Stomach smooth muscle (tissue), 2 donors: ENCODE measurements at regions not wholly inside any gene's neighbourhood (a gene's known extent, or its start where the extent isn't known, plus 50 kb on each side); places are given as distances from the start of the nearest gene placed in this dataset.
"Not testable (repeated sequence)": the region's sequence is repeated elsewhere in the genome, so short reads cannot be mapped to it uniquely, and the experiment has no call there.

Source experiments
- H3K27ac ChIP-seq: one replicate; pipeline ENCODE4 v1.7.0; 2013; ENCODE audit warnings: mild to moderate bottlenecking, low read length, inconsistent platforms
- H3K27me3 ChIP-seq, 2 donors: one replicate each; pipeline ENCODE4 v1.7.0; 2013; ENCODE audit warnings: low read length in 2 of 2; ENCODE audit not compliant: insufficient read depth in 2 of 2, control insufficient read depth in 1 of 2
- H3K36me3 ChIP-seq, 2 donors: one replicate each; pipeline ENCODE4 v1.7.0; 2013; ENCODE audit warnings: low read length in 2 of 2; ENCODE audit not compliant: control insufficient read depth in 2 of 2, insufficient read depth in 2 of 2
- H3K4me1 ChIP-seq: one replicate; pipeline ENCODE4 v1.7.0; 2013; ENCODE audit warnings: low read length; ENCODE audit not compliant: control insufficient read depth, insufficient read depth
- H3K4me3 ChIP-seq, 2 donors: one replicate each; pipeline ENCODE4 v1.7.0; 2013; ENCODE audit warnings: low read length in 2 of 2
- H3K9ac ChIP-seq, 2 donors: one replicate each; pipeline ENCODE4 v1.7.0; 2013; ENCODE audit warnings: low read length in 2 of 2, mild to moderate bottlenecking in 1 of 2
- H3K9me3 ChIP-seq, 2 donors: one replicate each; pipeline ENCODE4 v1.7.0; 2013; ENCODE audit warnings: low read length in 2 of 2; ENCODE audit not compliant: control insufficient read depth in 2 of 2
- donor health status: healthy.
- donor health status: Pancreatic carcinoma.

DNA sequence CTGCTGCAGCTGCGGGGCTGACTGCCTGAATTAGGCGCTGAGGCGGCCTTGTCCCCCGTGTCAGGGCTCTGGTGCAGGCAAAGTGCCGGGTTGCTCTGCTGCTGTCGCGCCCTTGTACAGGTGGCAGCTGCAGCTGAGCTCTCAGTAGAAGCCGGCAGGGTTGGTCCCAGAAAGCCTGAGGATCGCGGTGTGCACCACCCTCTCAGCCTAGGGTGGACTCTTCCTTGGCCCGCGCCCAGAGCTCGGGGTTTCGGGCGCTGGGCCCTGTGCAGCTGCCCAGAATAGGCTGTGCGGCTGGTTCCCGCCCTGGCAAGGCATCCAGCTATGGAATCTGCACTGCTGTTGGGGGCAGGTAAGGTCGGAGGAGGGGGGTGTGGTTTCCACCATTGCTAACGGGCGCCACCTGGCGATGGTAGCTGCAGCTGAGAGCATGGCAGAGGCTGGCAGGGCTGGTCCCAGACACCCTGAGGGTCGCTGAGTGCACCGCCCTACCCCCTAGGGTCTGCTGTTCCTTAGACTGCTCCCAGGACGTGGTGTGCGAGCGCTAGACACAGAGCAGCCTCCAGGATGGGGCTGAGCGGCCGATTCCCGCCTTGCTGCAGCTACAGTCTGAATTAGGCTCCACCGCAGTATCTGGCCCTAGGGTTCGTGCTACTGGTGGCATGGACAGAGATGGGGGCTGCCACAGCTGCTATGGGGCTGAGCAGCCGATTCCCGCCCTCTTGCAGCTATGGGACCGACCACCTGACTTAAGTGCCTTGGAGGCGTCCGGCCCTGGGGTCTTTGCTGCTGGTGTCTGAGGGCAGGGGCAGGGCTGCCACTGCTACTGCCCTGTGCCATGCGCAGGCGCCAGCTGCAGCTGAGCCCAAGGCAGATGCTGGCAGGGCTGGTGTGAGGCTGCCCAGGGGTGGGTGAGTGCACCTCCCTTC lies 145.0 kb downstream of the CCDC74A start:
- not testable (repeated sequence) for H3K36me3 ChIP-seq, H3K9me3 ChIP-seq, H3K27ac ChIP-seq, H3K9ac ChIP-seq, H3K27me3 ChIP-seq
- peaks cover 22% of the 10 kb centered on the region for H3K4me1 ChIP-seq
- peak overlapping the region; percentile 47 to 70 for H3K4me3 ChIP-seq

DNA sequence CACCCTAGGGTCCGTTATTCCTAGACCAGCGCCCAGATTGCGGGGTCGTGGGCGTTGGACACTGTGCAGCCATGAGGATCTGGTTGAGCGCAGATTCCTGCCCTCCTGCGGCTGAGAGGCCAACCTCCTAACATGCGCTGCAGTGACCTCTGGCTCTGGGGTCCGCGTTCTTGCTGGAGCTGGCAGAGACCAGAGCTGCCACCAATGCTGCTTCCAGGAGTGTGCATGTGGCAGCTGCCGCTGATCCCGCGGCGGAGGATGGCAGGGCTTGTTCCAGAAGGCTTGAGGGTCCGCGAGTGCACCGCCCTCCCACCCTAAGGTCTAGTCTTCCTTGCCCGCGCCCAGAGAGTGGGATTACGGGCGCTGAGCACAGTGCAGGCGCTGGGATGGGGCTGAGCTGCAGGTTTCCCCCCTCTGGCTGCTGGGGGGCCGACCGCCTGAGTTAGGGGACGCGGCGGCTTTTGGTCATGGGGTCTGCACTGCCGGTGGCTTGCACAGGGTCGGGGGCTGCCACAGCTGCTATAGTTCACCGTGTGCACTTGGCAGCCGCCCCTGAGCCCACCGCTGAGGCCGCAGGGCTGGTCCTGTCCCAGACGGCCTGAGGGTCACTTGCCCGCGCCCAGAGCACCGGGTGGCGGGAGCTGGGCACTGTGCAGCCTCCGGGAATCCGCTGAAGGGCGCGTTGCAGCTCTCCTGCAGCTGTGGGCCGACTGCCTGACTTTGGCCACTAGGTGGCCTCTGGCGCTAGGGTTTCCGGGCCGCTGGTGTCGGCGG lies 145.9 kb downstream of the CCDC74A start:
- no peak overlapping the region for H3K9ac ChIP-seq

DNA sequence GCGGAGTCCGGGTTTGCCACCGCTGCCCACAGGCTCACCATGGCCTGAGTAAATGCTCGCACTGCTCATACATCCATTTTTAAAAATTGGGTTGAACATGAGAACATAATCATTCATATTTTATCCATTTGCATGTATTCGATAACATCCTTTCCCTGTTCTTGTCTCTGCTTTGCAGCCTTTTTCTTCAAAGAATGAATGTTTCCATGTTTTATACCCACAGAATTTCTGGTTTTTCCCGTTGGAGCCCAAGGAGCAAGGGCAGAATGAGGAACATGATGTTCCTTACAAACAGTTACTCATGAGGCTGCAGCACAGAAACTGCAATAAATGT lies 146.5 kb downstream of the CCDC74A start:
- Histone ChIP-seq H3K9me3 (no peaks in the 10 kb centered on the region), H3K4me1 (peaks cover 22% of the 10 kb centered on the region), H3K36me3 (no peaks in the 10 kb centered on the region), H3K27ac (no peak overlapping the region), H3K4me3 (peak overlapping the region in 1 of 2 donors; percentile 70), H3K27me3 (no peaks in the 10 kb centered on the region), H3K9ac (no peak overlapping the region)

More for the DNA sequence above, 145.9 kb downstream of the CCDC74A start:
- Histone ChIP-seq H3K27ac (no peak overlapping the region), H3K4me3 (peak overlapping the region; percentile 47 to 70), H3K36me3 (no peaks in the 10 kb centered on the region), H3K4me1 (peaks cover 22% of the 10 kb centered on the region), H3K9me3 (no peaks in the 10 kb centered on the region), H3K27me3 (no peaks in the 10 kb centered on the region)

- not testable (repeated sequence) for H3K36me3 ChIP-seq, H3K4me1 ChIP-seq, H3K9me3 ChIP-seq, H3K27me3 ChIP-seq
- H3K9ac ChIP-seq: peak overlapping the region; percentile 82 to 87
- peak overlapping the region; percentile 83 to 89 for H3K4me3 ChIP-seq
- H3K27ac ChIP-seq: peak overlapping the region; percentile 60
These were observed 154.0 kb downstream of the CCDC74A start for GRCh38 chr2:131681611-131682121.

GRCh38 chr2:131682122-131682944 lies 154.6 kb downstream of the CCDC74A start:
- Histone ChIP-seq H3K9ac (peak overlapping the region; percentile 82 to 87), H3K27me3 (no peaks in the 10 kb centered on the region)

DNA sequence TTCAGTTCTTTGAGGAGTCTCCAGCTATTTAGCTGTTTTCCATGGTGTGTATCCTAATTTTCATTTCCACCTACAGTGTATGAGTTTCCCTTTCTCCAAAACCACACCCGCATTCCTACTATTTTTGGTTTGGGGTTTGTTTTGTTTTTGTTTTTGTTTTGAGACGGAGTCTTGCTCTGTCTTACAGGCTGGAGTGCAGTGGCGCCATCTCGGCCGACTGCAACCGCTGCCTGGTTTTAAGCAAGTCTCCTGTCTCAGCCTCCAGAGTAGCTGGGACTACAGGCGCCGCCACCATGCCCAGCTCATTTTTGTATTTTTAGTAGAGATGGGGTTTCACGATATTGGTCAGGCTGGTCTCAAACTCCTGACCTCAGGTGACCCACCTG lies 155.2 kb downstream of the CCDC74A start:
- not testable (repeated sequence) for H3K9me3 ChIP-seq
- H3K9ac ChIP-seq: peak overlapping the region in 1 of 2 donors; percentile 87

More at GRCh38 chr2:131682122-131682944, 154.6 kb downstream of the CCDC74A start:
- Histone ChIP-seq H3K36me3 (peaks cover 0 to 2% of the 10 kb centered on the region in 2 donors), H3K9me3 (no peaks in the 10 kb centered on the region), H3K4me3 (peak overlapping the region; percentile 83 to 89), H3K4me1 (peaks cover 5% of the 10 kb centered on the region), H3K27ac (peak overlapping the region; percentile 60)

DNA sequence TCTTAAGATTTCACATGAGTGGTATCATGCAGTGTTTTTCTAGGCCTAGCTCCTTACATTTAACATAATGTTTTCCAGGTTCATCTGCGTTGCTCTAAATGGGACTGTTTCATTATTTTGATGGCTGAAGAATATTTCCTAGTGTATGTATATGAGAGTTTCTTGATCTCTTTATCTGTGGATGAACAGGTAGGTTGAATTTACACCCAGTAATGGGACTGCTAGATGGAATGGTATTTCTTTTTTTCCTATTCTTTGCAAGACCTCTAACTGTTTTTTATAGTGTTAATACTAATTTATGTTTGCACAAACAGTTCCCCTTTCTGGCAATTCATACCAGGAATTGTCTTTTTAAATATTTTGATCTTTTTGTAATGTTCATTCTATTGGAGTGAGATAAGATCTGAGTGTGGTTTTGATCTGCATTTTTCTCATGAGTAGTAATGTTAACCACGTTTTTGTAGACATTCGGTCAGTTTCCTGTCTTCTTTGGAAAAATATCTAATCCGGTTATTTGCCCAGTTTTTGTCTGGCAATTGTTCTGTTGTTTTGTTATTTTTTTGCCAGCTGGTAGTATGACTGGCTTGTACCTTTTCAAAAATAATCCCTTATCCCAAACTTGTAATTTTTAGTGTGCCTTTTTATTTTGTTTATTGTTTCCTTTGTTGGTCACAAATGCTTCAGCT lies 157.1 kb downstream of the CCDC74A start:
- H3K36me3 ChIP-seq, H3K27me3 ChIP-seq, H3K9me3 ChIP-seq, H3K4me1 ChIP-seq, H3K4me3 ChIP-seq, H3K27ac ChIP-seq, H3K9ac ChIP-seq: not testable (repeated sequence)

More for the DNA sequence above, 155.2 kb downstream of the CCDC74A start:
- not testable (repeated sequence) for H3K27me3 ChIP-seq, H3K36me3 ChIP-seq, H3K4me1 ChIP-seq, H3K27ac ChIP-seq
- H3K4me3 ChIP-seq: peak overlapping the region; percentile 83 to 89

- H3K27me3 ChIP-seq, H3K9me3 ChIP-seq, H3K27ac ChIP-seq, H3K4me1 ChIP-seq, H3K4me3 ChIP-seq, H3K36me3 ChIP-seq, H3K9ac ChIP-seq: not testable (repeated sequence)
These were observed 158.6 kb downstream of the CCDC74A start for GRCh38 chr2:131686164-131686893.

GRCh38 chr2:131686894-131687238 lies 159.2 kb downstream of the CCDC74A start:
- H3K4me3 ChIP-seq, H3K9ac ChIP-seq, H3K27me3 ChIP-seq: not testable (repeated sequence)

More at GRCh38 chr2:131686894-131687238, 159.2 kb downstream of the CCDC74A start:
- not testable (repeated sequence) for H3K9me3 ChIP-seq, H3K27ac ChIP-seq, H3K4me1 ChIP-seq
- H3K36me3 ChIP-seq: peaks cover 3 to 13% of the 10 kb centered on the region in 2 donors
